ENCODE measurements at regions not wholly inside any gene's neighbourhood (a gene's known extent, or its start where the extent isn't known, plus 50 kb on each side); places are given as distances from the start of the nearest gene placed in this dataset.

- H3K27me3 Mint-ChIP-seq (ENCODE audit: low read depth), result no peaks in the 10 kb centered on the region
- no peak overlapping the region for H3K4me3 Mint-ChIP-seq (ENCODE audit: unreplicated experiment)
- TF ChIP-seq CTCF (IDR thresholded peaks at IDR 0.05), result no peak
- H3K27ac Mint-ChIP-seq (ENCODE audit: unreplicated experiment), result no peak overlapping the region
- H3K9me3 Mint-ChIP-seq (ENCODE audit: low read depth), result no peaks in the 10 kb centered on the region
- H3K4me1 Mint-ChIP-seq (ENCODE audit: low read depth), result peaks cover 11% of the 10 kb centered on the region
- no peak for DNase-seq (ENCODE audit: low spot score)
- H3K36me3 Mint-ChIP-seq (ENCODE audit: low read depth), result no peaks in the 10 kb centered on the region
These were observed 89.6 kb upstream of the RAP2B start for GRCh38 chr3:153072382-153072781.

GRCh38 chr3:153072856-153073255 is 89.2 kb upstream of the RAP2B start:
- no peak overlapping the region for H3K27ac Mint-ChIP-seq (ENCODE audit: unreplicated experiment)
- no peak for DNase-seq (ENCODE audit: low spot score)
- H3K9me3 Mint-ChIP-seq (ENCODE audit: low read depth), result no peaks in the 10 kb centered on the region
- no peaks in the 10 kb centered on the region for H3K36me3 Mint-ChIP-seq (ENCODE audit: low read depth)
- peaks cover 11% of the 10 kb centered on the region for H3K4me1 Mint-ChIP-seq (ENCODE audit: low read depth)
- H3K27me3 Mint-ChIP-seq (ENCODE audit: low read depth), result no peaks in the 10 kb centered on the region
- no peak for TF ChIP-seq CTCF (IDR thresholded peaks at IDR 0.05)
- H3K4me3 Mint-ChIP-seq (ENCODE audit: unreplicated experiment), result no peak overlapping the region

- H3K27ac Mint-ChIP-seq (ENCODE audit: unreplicated experiment), result no peak overlapping the region
- H3K27me3 Mint-ChIP-seq (ENCODE audit: low read depth), result no peaks in the 10 kb centered on the region
- peaks cover 11% of the 10 kb centered on the region for H3K4me1 Mint-ChIP-seq (ENCODE audit: low read depth)
- H3K4me3 Mint-ChIP-seq (ENCODE audit: unreplicated experiment), result no peak overlapping the region
- no peaks in the 10 kb centered on the region for H3K36me3 Mint-ChIP-seq (ENCODE audit: low read depth)
- no peaks in the 10 kb centered on the region for H3K9me3 Mint-ChIP-seq (ENCODE audit: low read depth)
- no peak for TF ChIP-seq CTCF (IDR thresholded peaks at IDR 0.05)
- DNase-seq (ENCODE audit: low spot score), result no peak
These were observed 88.4 kb upstream of the RAP2B start for GRCh38 chr3:153073636-153074035.

GRCh38 chr3:153078826-153079225 is 83.2 kb upstream of the RAP2B start:
- no peak overlapping the region for H3K4me3 Mint-ChIP-seq (ENCODE audit: unreplicated experiment)
- no peak for TF ChIP-seq CTCF (IDR thresholded peaks at IDR 0.05)
- H3K27ac Mint-ChIP-seq (ENCODE audit: unreplicated experiment), result no peak overlapping the region
- H3K4me1 Mint-ChIP-seq (ENCODE audit: low read depth), result no peaks in the 10 kb centered on the region
- no peaks in the 10 kb centered on the region for H3K36me3 Mint-ChIP-seq (ENCODE audit: low read depth)
- H3K9me3 Mint-ChIP-seq (ENCODE audit: low read depth), result no peaks in the 10 kb centered on the region
- H3K27me3 Mint-ChIP-seq (ENCODE audit: low read depth), result no peaks in the 10 kb centered on the region
- DNase-seq (ENCODE audit: low spot score), result no peak

GRCh38 chr3:153079386-153079785 is 82.6 kb upstream of the RAP2B start:
- peaks cover under 1% of the 10 kb centered on the region for H3K4me1 Mint-ChIP-seq (ENCODE audit: low read depth)
- no peaks in the 10 kb centered on the region for H3K27me3 Mint-ChIP-seq (ENCODE audit: low read depth)
- TF ChIP-seq CTCF (IDR thresholded peaks at IDR 0.05), result no peak
- no peak overlapping the region for H3K27ac Mint-ChIP-seq (ENCODE audit: unreplicated experiment)
- no peaks in the 10 kb centered on the region for H3K9me3 Mint-ChIP-seq (ENCODE audit: low read depth)
- H3K36me3 Mint-ChIP-seq (ENCODE audit: low read depth), result no peaks in the 10 kb centered on the region
- no peak overlapping the region for H3K4me3 Mint-ChIP-seq (ENCODE audit: unreplicated experiment)
- no peak for DNase-seq (ENCODE audit: low spot score)
